ENCODE measurements at regions not wholly inside any gene's neighbourhood (a gene's known extent, or its start where the extent isn't known, plus 50 kb on each side); places are given as distances from the start of the nearest gene placed in this dataset.

GRCh38 chr11:13220148-13220547, 57.4 kb upstream of the BMAL1 start:
- no peak for TF ChIP-seq SUZ12 (IDR thresholded peaks at IDR 0.05; ENCODE audit: extremely low read depth, insufficient read depth, insufficient read length)
- no peak for TF ChIP-seq ZNF274 (IDR thresholded peaks at IDR 0.05; ENCODE audit: low read depth, low read length)
